ENCODE measurements at regions not wholly inside any gene's neighbourhood (a gene's known extent, or its start where the extent isn't known, plus 50 kb on each side); places are given as distances from the start of the nearest gene placed in this dataset.

DNA sequence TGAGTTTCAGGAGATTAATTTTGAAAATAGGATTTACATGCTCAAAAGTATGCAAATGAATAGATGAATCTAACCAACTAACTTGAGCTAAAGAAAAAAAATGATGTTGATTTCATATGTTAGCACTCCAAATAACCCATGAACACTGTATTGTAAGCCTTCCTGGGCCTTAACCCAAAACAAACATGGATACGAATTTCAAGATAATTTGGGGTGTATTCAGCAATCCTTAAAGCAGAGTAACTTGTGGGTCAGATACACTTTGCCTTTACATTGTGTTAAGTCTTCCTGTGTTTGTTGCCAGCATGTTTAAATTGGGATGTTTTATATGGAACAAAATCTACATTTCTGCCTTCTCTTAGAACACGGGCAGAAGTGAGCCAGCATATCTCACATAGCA is 124.2 kb upstream of the WDR11 start:
- no peaks in the 10 kb centered on the region for H3K27me3 ChIP-seq (ENCODE audit: insufficient read depth, insufficient read length)
- no peak overlapping the region for H3K4me3 ChIP-seq (ENCODE audit: insufficient read length, low read depth)
- no peak overlapping the region for H3K9ac ChIP-seq (ENCODE audit: insufficient read length, low read depth)
- no peaks in the 10 kb centered on the region for H3K9me3 ChIP-seq (ENCODE audit: insufficient read depth, low read length)
- DNase-seq (ENCODE audit: low read depth, low spot score): no peak
- no peaks in the 10 kb centered on the region for H3K36me3 ChIP-seq (ENCODE audit: insufficient read depth, insufficient read length, low read length)
- H3K4me1 ChIP-seq (ENCODE audit: insufficient read depth, insufficient read length): no peaks in the 10 kb centered on the region
- TF ChIP-seq SUZ12 (IDR thresholded peaks at IDR 0.05; ENCODE audit: extremely low read depth, insufficient read depth, insufficient read length): no peak
- TF ChIP-seq YY1 (IDR thresholded peaks at IDR 0.05; ENCODE audit: insufficient read depth, insufficient read length): no peak
- no peak for TF ChIP-seq ZNF274 (IDR thresholded peaks at IDR 0.05; ENCODE audit: low read depth, low read length)

DNA sequence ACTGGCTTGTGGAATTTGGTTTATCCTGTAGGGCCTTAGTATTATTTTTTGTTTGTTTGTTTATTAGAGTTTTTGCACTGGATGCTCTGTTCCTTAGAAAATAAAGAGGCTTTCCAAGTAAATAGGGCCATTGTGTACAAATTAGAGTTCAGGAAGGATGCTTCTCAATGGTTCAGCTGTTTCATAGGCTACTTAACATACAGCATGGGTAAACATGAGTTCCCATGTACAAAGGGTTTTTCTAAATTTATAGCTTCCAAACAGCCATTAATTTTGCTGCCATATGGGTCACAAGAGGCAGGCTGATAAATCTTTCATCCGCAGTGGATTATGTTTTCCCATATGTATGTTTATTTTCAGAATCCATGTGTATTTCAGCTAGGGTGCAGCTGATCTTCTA is 121.6 kb upstream of the WDR11 start:
- DNase-seq (ENCODE audit: low read depth, low spot score): no peak
- Histone ChIP-seq H3K36me3 (ENCODE audit: insufficient read depth, insufficient read length, low read length) (no peaks in the 10 kb centered on the region), H3K4me3 (ENCODE audit: insufficient read length, low read depth) (no peak overlapping the region), H3K9ac (ENCODE audit: insufficient read length, low read depth) (no peak overlapping the region), H3K27me3 (ENCODE audit: insufficient read depth, insufficient read length) (no peaks in the 10 kb centered on the region), H3K9me3 (ENCODE audit: insufficient read depth, low read length) (no peaks in the 10 kb centered on the region), H3K4me1 (ENCODE audit: insufficient read depth, insufficient read length) (no peaks in the 10 kb centered on the region)
- TF ChIP-seq YY1 (IDR thresholded peaks at IDR 0.05; ENCODE audit: insufficient read depth, insufficient read length): no peak
- TF ChIP-seq SUZ12 (IDR thresholded peaks at IDR 0.05; ENCODE audit: extremely low read depth, insufficient read depth, insufficient read length): no peak
- TF ChIP-seq ZNF274 (IDR thresholded peaks at IDR 0.05; ENCODE audit: low read depth, low read length): no peak

DNA sequence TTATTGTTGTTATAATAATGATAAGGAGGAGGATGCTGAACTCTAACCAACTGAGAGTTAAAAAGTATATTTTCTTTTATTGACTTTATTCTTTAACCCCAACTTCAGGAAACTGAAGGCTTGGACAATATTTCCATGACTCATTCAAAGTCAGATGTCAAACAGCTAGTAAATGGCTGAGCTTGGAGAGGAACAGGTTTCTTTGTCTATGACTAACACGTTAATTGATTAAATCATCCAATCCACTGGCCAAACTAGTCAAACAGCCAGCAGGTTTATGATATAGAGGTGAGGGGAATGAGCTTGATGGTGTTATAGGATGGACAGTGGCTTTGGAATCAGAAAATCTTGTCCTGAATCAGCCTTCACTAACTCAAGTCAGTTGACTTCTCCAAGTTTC is 119.1 kb upstream of the WDR11 start:
- Histone ChIP-seq H3K4me1 (ENCODE audit: insufficient read depth, insufficient read length) (no peaks in the 10 kb centered on the region), H3K27me3 (ENCODE audit: insufficient read depth, insufficient read length) (no peaks in the 10 kb centered on the region), H3K9ac (ENCODE audit: insufficient read length, low read depth) (no peak overlapping the region), H3K36me3 (ENCODE audit: insufficient read depth, insufficient read length, low read length) (no peaks in the 10 kb centered on the region), H3K9me3 (ENCODE audit: insufficient read depth, low read length) (no peaks in the 10 kb centered on the region), H3K4me3 (ENCODE audit: insufficient read length, low read depth) (no peak overlapping the region)
- no peak for DNase-seq (ENCODE audit: low read depth, low spot score)
- TF ChIP-seq SUZ12 (IDR thresholded peaks at IDR 0.05; ENCODE audit: extremely low read depth, insufficient read depth, insufficient read length) (no peak), ZNF274 (IDR thresholded peaks at IDR 0.05; ENCODE audit: low read depth, low read length) (no peak), YY1 (IDR thresholded peaks at IDR 0.05; ENCODE audit: insufficient read depth, insufficient read length) (no peak)

DNA sequence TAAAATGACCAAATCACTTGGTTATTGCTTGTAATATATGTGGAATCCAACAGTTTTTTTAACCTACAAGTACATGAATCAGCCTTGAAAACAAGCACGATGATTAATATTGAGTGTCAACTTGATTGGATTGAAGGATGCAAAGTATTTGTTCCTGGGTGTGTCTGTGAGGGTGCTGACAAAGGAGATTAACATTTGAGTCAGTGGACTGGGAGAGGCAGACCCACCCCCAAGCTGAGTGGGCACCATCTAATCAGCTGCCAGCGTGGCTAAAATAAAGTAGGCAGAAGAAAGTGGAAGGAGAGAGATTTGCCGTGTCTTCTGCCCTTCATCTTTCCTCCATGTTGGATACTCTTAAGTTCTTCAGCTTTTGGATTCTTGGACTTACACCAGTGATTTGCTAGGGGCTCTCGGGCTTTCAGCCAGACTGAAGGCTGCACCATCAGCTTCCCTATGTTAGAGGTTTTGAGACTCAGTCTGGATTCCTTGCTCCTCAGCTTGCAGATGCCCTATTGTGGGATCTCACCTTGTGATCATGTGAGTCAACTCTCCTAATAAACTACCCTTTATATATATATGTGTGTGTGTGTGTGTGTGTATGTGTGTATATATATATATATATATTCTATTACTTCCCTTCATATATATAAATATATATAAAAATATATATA is 118.4 kb upstream of the WDR11 start:
- Histone ChIP-seq H3K4me1 (ENCODE audit: insufficient read depth, insufficient read length) (no peaks in the 10 kb centered on the region), H3K27me3 (ENCODE audit: insufficient read depth, insufficient read length) (no peaks in the 10 kb centered on the region), H3K9me3 (ENCODE audit: insufficient read depth, low read length) (no peaks in the 10 kb centered on the region), H3K9ac (ENCODE audit: insufficient read length, low read depth) (no peak overlapping the region), H3K36me3 (ENCODE audit: insufficient read depth, insufficient read length, low read length) (no peaks in the 10 kb centered on the region), H3K4me3 (ENCODE audit: insufficient read length, low read depth) (no peak overlapping the region)
- no peak for DNase-seq (ENCODE audit: low read depth, low spot score)
- no peak for TF ChIP-seq YY1 (IDR thresholded peaks at IDR 0.05; ENCODE audit: insufficient read depth, insufficient read length)
- TF ChIP-seq SUZ12 (IDR thresholded peaks at IDR 0.05; ENCODE audit: extremely low read depth, insufficient read depth, insufficient read length): no peak
- no peak for TF ChIP-seq ZNF274 (IDR thresholded peaks at IDR 0.05; ENCODE audit: low read depth, low read length)

DNA sequence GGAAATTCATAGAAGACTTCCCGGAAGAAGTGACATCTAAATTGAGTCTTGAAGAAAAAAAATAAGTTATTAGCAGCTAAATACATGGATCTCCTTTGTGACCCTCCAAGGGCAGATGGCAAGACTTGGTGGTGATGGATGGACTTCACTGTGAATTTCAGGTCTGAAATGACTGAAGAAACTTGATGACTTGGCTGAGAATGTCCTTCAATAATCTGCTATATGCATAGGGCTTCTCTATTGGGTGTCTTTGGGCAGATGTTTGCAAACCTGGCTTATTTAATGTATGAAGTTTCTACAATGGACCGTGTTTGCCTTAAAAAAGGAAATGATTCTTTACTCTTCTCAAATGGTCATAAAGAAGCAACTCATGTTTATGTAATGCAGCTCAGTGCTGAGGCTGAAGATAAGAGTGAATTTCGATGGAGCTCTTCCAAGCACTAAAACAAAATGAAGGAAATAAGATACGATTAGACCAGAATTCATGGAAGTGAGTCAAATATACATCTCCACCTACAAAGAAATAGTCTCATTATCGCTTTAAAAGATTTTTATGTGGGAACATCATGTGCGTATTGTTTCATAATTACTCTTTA is 116.6 kb upstream of the WDR11 start:
- no peaks in the 10 kb centered on the region for H3K36me3 ChIP-seq (ENCODE audit: insufficient read depth, insufficient read length, low read length)
- no peaks in the 10 kb centered on the region for H3K4me1 ChIP-seq (ENCODE audit: insufficient read depth, insufficient read length)
- no peak overlapping the region for H3K4me3 ChIP-seq (ENCODE audit: insufficient read length, low read depth)
- no peaks in the 10 kb centered on the region for H3K9me3 ChIP-seq (ENCODE audit: insufficient read depth, low read length)
- no peak overlapping the region for H3K9ac ChIP-seq (ENCODE audit: insufficient read length, low read depth)
- TF ChIP-seq YY1 (IDR thresholded peaks at IDR 0.05; ENCODE audit: insufficient read depth, insufficient read length) (no peak), SUZ12 (IDR thresholded peaks at IDR 0.05; ENCODE audit: extremely low read depth, insufficient read depth, insufficient read length) (no peak), ZNF274 (IDR thresholded peaks at IDR 0.05; ENCODE audit: low read depth, low read length) (no peak)
- DNase-seq (ENCODE audit: low read depth, low spot score): no peak
- no peaks in the 10 kb centered on the region for H3K27me3 ChIP-seq (ENCODE audit: insufficient read depth, insufficient read length)

DNA sequence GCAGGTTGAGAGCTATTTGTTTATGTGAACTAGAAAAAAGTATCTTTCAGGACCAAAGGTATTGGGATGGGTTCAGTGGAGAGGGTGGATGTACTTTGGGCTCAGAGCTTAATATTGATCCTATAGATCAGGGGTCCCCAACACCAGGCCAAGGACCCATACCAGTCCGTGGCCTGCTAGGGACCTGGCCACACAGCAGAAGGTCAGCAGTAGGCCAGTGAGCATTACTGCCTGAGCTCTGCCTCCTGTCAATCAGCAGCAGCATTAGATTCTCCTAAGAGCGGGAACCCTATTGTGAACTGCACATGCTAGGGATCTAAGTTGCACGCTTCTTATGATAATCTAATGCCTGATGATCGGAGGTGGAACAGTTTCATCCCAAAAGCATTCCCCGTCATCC is 115.8 kb upstream of the WDR11 start:
- TF ChIP-seq ZNF274 (IDR thresholded peaks at IDR 0.05; ENCODE audit: low read depth, low read length) (no peak), YY1 (IDR thresholded peaks at IDR 0.05; ENCODE audit: insufficient read depth, insufficient read length) (no peak), SUZ12 (IDR thresholded peaks at IDR 0.05; ENCODE audit: extremely low read depth, insufficient read depth, insufficient read length) (no peak)
- Histone ChIP-seq H3K36me3 (ENCODE audit: insufficient read depth, insufficient read length, low read length) (no peaks in the 10 kb centered on the region), H3K4me3 (ENCODE audit: insufficient read length, low read depth) (no peak overlapping the region), H3K9ac (ENCODE audit: insufficient read length, low read depth) (no peak overlapping the region), H3K9me3 (ENCODE audit: insufficient read depth, low read length) (no peaks in the 10 kb centered on the region), H3K27me3 (ENCODE audit: insufficient read depth, insufficient read length) (no peaks in the 10 kb centered on the region), H3K4me1 (ENCODE audit: insufficient read depth, insufficient read length) (no peaks in the 10 kb centered on the region)
- DNase-seq (ENCODE audit: low read depth, low spot score): no peak

DNA sequence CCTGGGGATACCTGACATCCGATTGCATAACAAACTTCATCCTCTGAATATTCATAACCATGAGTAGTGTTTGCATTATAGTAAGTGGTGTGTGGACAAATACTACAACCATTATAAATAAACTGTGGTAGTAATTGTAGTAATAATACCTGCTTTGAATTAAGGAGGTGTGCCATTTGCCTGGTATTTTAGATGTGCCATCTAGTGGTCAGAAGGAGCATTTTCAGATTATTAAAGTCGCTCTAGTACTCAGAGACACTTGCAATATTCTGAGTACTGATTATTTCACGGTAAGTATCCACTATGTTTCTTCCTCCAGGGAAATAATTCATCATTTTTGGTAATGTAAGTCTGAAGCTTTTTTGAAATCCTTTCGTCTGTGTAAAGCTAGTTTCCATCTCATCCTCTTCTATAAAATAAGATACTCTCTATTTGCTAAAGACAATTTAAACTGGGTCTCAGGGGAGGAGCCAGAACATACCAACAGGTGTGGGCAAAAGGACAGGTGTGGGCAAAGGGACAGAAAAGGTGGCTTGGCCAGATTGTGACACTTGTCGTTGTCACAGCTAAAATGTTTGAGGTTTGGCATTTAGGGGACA is 115.3 kb upstream of the WDR11 start:
- H3K9me3 ChIP-seq (ENCODE audit: insufficient read depth, low read length): no peaks in the 10 kb centered on the region
- no peaks in the 10 kb centered on the region for H3K27me3 ChIP-seq (ENCODE audit: insufficient read depth, insufficient read length)
- no peaks in the 10 kb centered on the region for H3K4me1 ChIP-seq (ENCODE audit: insufficient read depth, insufficient read length)
- TF ChIP-seq SUZ12 (IDR thresholded peaks at IDR 0.05; ENCODE audit: extremely low read depth, insufficient read depth, insufficient read length) (no peak), ZNF274 (IDR thresholded peaks at IDR 0.05; ENCODE audit: low read depth, low read length) (no peak), YY1 (IDR thresholded peaks at IDR 0.05; ENCODE audit: insufficient read depth, insufficient read length) (no peak)
- H3K9ac ChIP-seq (ENCODE audit: insufficient read length, low read depth): no peak overlapping the region
- no peak overlapping the region for H3K4me3 ChIP-seq (ENCODE audit: insufficient read length, low read depth)
- no peaks in the 10 kb centered on the region for H3K36me3 ChIP-seq (ENCODE audit: insufficient read depth, insufficient read length, low read length)
- no peak for DNase-seq (ENCODE audit: low read depth, low spot score)

Data from NT2/D1 (cell line).